NCI-H2029 (cell line): ENCODE measurements at regions not wholly inside any gene's neighbourhood (a gene's known extent, or its start where the extent isn't known, plus 50 kb on each side); places are given as distances from the start of the nearest gene placed in this dataset.
"Not testable (repeated sequence)": the region's sequence is repeated elsewhere in the genome, so short reads cannot be mapped to it uniquely, and the experiment has no call there.

ENCODE experiments used
- DNase-seq: peaks from one replicate; lab custom pipeline; 2025; lab: John Stamatoyannopoulos, UW

GRCh38 chr2:17362956-17363355, 155.3 kb downstream of the RAD51AP2 start:
- DNase-seq = no peak

GRCh38 chr2:17355608-17356329, 162.5 kb downstream of the RAD51AP2 start:
- DNase-seq = no peak

- no peak for DNase-seq
Measured at GRCh38 chr2:17353263-17353662, 165.0 kb downstream of the RAD51AP2 start.

GRCh38 chr2:17342692-17343091, 175.5 kb downstream of the RAD51AP2 start:
- DNase-seq = not testable (repeated sequence)

DNA sequence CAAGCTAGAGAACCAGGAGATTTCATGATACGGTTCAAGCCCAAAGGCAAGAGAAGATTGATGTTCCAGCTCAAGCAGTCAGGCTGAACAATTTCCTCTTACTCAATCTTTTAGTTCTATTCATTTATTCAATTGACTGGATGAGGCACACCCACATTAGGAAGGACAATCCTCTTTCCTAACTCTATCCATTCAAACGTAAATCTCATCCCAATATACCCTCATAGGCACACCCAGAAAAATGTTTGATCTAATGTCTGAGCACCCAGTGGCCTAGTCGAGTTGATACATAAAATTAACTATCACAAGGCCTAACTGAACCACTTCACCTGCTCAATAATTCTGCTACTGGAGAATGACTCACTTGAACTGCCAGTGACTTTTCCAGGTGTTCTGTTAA, 180.7 kb downstream of the RAD51AP2 start:
- DNase-seq = no peak

GRCh38 chr2:17336458-17336857, 181.8 kb downstream of the RAD51AP2 start:
- DNase-seq = no peak

GRCh38 chr2:17334300-17334699, 183.9 kb downstream of the RAD51AP2 start:
- no peak for DNase-seq

GRCh38 chr2:17331636-17332035, 186.6 kb downstream of the RAD51AP2 start:
- no peak for DNase-seq

DNA sequence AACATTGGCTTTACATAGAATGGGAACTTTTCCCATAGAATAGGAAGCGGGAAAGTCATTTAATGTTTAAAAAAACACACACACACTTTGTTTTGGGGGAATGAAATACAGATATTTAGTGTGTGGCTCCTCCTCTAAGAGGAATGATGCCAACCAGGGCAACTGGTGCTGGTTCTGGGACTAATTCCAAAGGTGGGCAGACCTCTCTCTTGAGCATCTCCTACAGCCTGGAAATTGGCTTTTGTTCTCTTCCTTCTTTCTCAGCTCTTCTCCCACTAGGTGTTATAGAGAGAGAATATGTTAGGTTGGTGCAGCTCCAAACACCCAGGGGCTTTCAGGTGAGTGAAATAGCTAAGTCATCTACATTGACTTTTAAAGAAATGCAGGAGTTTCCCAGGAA, 190.1 kb downstream of the RAD51AP2 start:
- DNase-seq = no peak

DNA sequence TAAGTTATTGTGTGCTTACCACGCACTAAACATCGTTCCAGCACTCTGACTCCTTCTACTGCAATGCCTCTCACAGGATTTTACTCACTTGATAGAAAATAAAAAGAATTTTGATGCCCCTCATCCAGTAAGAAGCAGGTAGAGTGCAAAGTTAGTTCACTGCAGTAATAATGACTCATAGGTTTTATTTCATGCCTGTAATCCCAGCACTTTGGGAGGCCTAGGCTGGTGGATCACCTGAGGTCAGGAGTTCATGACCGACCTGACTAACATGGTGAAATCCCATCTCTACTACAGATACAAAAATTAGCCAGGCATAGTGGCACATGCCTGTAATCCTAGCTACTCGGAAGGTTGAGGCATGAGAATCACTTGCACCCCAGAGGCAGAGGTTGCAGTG, 190.6 kb downstream of the RAD51AP2 start:
- no peak for DNase-seq

- no peak for DNase-seq
Measured at GRCh38 chr2:17326717-17327116, 191.5 kb downstream of the RAD51AP2 start.

DNA sequence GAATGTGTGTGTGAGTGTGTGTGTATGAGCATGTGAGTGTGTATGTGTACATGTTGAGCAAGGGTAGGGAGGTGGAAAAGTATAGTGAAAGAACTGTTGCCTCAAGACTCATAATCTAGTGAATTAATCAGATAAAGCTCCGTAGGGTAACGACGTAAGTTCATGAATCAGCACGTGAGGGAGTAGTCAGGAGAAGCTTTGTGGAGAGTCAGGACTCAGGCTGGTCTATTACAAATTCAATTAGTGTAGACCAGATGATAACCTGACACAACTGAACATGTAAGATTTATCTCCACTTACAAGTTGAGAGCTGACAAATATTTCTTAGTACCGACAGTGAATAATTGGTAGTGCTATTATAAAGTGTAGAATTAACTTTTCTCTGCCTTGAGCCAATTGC, 194.5 kb downstream of the RAD51AP2 start:
- no peak for DNase-seq

GRCh38 chr2:17322461-17322860, 195.8 kb downstream of the RAD51AP2 start:
- DNase-seq = no peak

DNA sequence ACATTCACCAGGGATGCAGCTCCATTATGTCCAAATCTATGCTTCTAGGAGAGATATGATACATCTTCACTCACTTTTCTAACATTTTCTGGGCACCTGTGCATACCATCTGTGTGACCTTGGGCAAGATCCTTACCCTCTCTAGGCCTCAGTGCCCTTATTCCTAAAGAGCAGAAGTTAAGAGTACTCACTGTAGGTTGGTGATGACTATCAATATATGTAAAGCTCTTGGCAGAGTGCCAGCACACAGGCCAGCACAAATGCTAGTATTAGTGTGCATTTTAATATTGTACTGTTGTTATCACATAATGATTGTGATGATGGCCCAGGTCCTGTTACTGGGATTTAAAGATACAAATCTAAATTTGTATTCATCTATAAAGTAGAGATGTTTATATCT, 199.2 kb downstream of the RAD51AP2 start:
- DNase-seq = no peak

GRCh38 chr2:17318013-17318412, 200.2 kb downstream of the RAD51AP2 start:
- no peak for DNase-seq

GRCh38 chr2:17317439-17317976, 200.7 kb downstream of the RAD51AP2 start:
- DNase-seq = no peak

DNA sequence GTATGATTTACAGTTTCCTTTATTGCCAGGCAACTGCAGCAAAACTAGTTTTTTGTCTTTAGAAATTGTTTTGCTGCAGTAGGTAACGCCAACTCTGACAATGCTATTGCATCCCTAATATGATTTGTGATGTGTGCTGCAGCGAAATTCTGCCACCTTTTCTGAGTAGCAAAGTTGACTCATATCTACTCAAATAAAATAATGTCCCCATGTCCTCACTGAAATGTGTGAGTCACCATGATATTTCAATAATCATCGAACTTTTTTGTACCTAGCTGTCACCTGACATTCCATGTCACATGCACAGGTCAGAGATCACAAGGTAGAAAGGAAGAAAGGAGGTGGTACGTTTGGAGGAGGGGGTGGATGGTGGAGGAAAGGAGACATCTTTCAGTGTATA, 205.0 kb downstream of the RAD51AP2 start:
- DNase-seq = no peak

DNA sequence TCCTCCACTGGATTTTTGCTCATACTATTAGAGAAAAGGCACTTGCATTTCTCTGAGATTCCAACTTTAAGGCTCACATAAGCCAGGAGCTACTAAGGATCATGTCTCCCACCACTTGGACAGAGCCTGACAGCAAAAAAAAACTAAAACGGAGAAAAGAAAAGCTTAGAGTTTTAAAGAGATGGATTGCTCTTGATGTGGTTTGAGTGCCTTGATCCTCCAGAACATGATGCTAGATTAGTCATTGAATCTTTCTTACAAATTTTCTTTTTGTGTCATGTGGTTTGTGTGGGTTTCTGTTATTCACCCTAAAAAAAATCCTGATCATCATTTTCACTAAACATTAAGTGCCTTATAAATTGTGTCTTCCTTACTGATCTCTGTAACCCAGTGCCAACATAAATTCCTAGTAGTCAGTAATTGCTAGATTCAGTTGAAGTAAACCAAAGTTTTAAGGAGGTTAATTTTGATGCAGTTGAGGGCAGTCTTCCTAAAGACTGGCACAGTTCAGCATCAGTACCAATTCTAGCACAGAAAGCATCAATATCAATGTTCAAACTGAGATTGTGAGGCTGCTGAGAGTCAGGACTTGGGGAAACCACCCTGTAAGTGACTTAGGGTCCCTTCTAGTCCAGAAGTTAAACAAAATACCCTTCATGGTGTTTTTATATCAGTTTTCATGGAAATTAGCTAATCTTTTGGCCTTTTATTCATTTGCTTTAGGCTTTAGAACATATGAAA, 206.3 kb downstream of the RAD51AP2 start:
- no peak for DNase-seq

DNA sequence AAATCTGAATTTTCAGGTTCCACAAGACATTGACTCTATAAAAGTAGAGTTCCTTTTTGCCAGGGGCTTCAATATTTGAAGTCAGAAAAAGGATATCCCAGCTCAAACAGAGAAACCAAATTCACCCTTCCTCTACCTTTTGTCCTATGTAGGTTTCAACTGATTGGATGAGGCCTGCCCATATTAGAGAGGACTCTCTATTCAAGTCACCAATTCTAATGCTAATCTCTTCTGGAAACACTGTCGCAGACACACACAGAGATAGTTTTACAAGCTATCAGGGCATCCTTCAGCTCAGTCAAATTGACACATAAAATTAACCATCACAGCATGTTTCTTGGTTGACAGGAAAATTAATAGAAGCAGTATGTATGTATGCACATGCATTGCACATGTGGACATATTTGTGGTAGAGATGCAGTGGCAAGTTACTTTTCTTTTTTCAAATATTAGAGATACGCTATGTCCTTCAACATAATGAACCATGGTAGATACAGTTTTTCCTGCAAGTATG, 207.1 kb downstream of the RAD51AP2 start:
- DNase-seq = no peak

GRCh38 chr2:17309741-17310339, 208.4 kb downstream of the RAD51AP2 start:
- peak; percentile 14 for DNase-seq

DNA sequence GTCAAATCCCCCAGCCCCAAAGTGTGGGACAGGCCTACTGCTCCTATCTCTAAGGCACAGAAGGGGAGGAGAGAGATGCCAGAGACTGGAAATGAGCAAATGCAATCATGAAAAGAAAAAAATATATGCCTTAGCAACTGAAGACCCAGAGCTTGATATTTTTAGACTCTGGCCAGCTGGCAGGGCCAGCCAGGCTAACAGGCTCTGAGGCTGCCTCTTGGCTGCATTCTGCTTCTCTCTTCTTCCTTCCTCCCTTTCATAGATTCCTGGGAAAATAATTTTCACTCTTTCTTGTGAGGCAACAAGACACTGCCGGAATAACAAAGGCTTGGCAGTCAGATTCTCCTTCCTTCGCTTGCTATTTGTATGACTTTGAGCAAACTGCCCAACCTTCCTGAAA, 209.1 kb downstream of the RAD51AP2 start:
- no peak for DNase-seq

GRCh38 chr2:17306706-17307105, 211.5 kb downstream of the RAD51AP2 start:
- DNase-seq = no peak

GRCh38 chr2:17306219-17306618, 212.0 kb downstream of the RAD51AP2 start:
- no peak for DNase-seq
